ENCODE measurements at regions not wholly inside any gene's neighbourhood (a gene's known extent, or its start where the extent isn't known, plus 50 kb on each side); places are given as distances from the start of the nearest gene placed in this dataset.
A peak's percentile ranks its signal among the peaks of the same experiment; 100 is the strongest.
"Not testable (repeated sequence)": the region's sequence is repeated elsewhere in the genome, so short reads cannot be mapped to it uniquely, and the experiment has no call there.

GRCh38 chr11:121358760-121359159 lies 66.2 kb downstream of the SC5D start:
- no peak for DNase-seq

DNA sequence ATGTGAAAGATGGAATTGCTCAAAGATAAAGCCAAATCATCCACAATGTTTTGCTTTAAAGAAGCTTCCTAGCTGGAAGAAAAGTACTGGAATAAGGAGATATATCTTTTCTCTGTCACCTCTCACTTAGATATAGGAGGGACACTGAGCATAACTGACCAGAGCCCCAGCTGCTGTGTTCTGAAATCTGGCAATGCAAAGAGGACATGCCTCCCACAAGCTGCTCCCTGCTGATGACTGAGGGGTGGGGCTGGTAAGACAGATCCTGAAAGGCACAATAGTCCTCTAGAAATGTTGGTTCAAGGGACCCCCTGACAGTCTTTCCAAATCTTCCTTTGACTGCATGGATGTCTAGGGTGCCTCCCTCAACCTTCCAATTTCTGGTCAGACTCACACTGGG lies 67.0 kb downstream of the SC5D start:
- DNase-seq: no peak

- not testable (repeated sequence) for DNase-seq
Observed at GRCh38 chr11:121362955-121363354, 70.4 kb downstream of the SC5D start.

DNA sequence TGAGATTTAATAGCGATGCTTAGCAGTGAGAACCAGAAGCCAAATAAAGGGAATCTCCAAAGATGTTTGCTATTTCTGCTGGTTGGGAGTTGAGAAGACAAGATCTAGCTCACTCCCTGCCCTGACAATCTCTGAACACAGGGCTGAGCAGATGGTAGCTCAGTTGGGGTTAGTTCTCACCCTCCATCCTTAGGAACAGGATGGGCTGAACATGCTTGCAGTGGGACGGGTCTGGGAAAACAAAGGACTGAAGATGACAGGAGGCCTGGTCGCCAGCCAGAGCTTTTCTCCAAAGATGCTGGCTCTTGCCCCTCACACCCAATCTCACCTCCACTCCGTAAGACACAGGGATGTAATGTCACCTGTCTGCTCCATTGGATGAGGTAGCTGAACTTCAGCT lies 72.7 kb downstream of the SC5D start:
- no peak for DNase-seq

- DNase-seq: no peak
Observed at GRCh38 chr11:121366038-121366437, 73.5 kb downstream of the SC5D start.

DNA sequence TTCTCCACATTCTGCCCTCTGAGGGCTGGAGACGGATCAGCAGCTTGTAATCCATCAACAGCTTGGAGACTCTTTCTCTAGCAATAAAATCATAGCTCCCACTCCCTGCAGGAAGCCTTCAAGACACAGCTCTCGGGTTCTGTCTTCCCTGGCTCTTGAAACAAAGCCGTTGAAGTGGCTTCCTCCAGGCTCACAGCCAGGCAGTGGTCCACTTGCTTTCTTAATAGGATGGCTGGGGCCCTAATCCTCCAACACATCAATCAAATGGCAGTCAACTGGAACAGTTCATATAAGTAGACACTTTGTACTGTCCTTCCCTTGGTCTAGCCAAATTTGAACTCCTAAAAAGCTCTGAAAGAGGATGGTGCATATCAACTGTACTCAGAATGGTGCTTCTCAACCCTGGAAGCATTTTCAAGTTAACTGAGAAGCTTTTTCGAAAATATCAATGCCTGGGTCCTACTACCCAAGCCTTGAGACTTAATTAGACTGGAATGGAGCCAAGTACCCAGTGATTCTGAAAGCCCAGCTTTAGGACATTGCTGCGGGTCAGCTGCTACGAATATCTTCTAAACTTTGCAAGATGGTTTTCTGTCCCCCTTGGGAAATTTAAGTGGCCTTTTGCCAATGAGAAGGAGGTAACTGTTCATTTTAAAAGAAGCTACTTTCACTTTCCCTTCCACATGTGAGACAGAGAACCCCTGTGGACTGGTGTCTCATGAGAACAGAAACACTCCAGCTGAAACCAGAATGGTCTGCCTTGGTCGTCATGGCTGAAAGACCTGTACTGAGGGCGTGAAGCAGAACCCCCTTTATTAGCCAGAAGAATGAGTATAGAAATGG lies 74.7 kb downstream of the SC5D start:
- DNase-seq: no peak

GRCh38 chr11:121367844-121368225 lies 75.3 kb downstream of the SC5D start:
- DNase-seq: no peak

DNA sequence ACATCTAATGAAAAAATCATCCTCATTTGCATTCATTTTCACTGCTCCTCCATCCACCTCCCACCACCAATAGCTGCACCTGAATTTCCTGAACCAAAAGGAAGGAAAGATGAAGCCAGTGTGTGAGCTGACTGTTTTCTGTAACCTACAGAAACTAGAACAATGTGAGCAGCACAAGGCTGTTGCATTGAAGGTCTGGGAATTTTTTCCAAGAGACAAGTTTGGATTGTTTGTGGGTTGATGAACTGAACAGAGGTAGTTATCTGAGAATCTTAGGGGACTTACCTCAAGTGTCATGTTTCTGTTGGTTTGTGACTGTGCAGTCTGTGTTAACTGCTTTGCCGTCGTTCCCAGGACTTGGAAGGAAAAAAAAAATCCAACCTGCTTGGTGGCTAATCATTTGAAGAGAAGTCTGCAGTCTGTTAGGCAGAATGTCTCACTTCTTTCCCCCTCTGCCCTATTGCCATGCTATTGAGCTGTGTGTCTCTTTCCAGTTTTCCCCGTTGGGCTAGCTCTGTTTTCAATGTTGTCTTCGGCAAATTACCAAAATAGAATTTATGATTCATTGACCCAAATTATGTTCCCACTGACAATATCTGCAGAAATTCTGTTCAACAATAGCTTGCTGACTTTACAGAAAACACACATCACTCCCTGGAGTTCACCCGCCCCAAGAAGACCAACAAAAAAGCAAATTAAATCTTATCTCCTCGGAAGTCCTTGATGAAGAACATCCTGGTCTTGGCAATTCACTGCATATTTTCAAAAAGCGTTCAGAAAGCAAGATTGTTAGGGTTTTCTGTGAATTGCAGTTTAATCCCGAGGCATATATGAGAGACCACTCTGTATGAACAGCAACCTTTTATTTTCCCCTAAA lies 76.0 kb downstream of the SC5D start:
- no peak for DNase-seq

DNA sequence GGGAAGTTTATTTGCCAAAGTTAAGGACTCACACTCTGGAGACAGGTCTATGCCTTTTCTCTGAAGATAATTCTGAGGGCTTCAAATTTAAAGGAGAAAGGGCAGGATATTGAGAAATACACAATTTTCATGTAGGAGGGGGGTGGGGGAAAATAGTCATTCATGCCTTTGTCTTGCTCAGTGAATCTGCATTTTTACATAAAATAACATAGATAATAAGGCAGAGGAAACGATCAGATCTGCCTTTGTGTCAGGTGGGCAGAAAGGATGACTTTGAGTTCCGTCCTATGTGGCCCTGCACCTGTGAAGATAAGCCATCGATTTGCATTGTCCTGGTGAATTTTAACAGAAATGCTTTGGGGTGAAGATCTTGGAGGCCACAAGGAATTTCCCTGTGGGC lies 76.8 kb downstream of the SC5D start:
- DNase-seq: no peak

GRCh38 chr11:121372028-121372427 lies 79.5 kb downstream of the SC5D start:
- no peak for DNase-seq

DNA sequence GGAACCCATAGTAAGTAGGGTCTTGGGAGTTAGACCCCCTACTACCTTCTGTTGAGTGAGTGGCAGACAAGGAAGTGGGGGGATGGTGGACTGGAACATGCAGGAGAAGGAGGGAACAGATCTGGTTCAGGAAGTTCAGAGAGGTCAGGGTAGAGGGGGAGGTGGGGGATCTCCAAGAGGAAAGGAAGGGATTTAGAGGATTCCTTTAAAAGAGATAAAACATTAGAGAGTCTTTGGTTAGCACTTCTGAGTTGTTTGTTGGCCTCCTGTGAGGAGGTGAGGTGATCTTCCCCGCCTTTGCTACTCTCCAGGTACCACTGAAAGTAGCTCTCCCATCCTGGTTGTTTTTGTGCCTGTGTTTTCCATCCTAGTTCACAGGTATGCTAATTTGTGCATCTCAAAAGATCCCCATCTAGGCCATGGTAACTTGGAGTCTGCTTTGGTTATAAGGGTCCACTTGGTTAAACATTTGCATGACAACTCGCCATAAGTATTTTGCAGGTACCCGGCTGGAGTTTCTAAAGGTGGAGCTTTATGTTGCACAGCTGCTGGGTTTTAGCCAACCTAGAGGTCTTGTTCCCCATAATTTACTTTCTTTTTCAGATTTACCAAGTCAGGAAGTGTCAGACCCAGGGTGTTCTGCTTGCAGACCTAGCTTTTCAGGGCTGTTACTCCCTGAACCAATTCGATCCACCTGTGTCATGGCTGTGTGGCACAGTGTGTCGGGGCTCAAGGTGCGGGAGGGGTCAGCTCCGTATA lies 79.3 kb upstream of the SORL1 start:
- no peak for DNase-seq

DNA sequence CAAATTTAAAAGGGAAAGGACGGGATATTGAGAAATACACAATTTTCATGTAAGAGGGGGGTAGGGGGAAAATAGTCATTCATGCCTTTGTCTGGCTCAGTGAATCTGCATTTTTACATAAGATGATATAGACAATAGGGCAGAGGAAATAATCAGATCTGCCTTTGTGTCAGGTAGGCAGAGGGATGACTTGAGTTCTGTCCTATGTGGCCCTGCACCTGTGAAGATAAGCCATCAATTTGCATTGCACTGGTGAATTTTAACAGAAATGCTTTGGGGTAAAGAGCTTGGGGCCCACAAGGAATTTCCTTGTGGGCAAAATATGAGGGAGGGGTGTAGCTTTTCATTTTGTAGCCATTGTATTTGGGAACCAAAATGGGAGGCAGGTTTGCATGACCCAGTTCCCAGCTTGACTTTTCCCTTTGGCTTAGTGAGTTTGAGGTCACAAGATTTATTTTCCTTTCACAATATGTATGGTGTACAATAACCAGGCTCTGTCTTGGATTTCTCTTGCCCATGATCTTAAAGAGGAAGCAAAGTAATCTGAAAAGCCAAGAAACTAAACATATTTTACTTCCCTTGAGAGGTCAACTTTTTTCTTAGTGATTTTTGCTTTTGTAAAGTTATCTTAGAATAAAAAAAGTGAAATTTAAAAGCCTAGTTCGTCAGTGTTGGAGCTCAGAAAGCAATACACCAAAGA lies 77.7 kb upstream of the SORL1 start:
- no peak for DNase-seq

DNA sequence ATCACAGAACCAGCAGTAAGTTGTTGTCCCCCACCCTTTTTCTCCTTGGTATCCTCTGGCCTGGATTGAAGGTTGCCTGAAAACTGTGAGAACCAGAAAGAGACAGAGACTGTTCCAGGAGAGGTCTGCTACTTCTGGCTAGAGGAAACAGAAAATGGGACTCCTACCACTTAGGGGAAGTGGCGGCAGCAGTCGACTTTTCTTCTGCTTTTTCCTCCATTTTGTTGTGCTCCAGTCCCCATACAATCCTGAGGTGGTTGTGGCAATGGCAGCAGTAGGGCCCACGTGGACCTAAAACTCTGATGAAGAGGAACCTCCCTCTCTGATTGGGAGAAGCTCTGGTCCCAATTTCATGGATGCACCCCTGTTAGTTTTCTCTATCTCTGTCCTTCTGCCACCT lies 76.0 kb upstream of the SORL1 start:
- DNase-seq: no peak

- DNase-seq: peak in 1 of 2 donors; percentile 22
Observed at GRCh38 chr11:121379145-121379810, 72.8 kb upstream of the SORL1 start.

DNA sequence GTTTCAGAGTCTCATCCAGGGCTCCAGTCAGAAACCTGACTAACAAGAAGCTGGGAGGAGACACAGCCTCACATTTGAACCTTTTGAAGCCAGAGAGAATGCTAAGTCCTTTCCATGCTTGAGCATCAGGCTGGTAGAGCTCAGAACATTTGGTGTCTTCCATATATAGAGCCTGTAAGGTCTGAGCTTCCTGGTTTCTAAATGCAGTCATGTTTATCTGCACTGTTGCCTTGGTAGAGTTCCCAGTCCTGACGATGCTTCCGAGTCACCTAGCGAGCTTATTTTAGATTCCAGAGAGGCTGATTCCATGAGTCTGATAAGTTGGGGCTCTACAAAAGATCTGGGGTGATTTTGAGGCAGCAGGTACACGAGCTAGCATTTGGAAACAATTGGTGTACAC lies 68.4 kb upstream of the SORL1 start:
- DNase-seq: no peak

DNA sequence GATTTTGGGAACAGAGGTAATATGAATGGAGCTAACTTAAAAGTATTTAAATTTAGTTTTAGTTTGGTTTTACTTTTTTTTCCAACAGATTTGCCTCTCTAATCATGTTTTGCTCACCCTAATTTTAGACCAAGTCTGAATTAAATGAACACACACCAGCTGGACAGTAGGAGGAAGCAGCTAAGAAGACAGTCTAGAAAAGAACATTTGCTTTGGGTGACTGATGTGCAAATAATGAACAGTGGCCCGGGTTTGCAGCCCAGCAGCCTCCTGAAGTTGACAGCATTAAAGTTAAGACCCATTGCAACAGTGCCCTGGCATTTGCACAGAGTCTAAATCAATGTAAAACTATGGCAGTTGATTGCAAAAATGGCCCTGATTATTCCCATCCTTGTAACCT lies 66.4 kb upstream of the SORL1 start:
- no peak for DNase-seq

Data from stimulated activated CD4-positive, alpha-beta T cell treated with anti-CD3 and anti-CD28 coated beads, Interleukin-2, amount 100 ng/mL, for 48 hours (primary cell).